Liver (tissue), 8 donors: ENCODE measurements at regions not wholly inside any gene's neighbourhood (a gene's known extent, or its start where the extent isn't known, plus 50 kb on each side); places are given as distances from the start of the nearest gene placed in this dataset.

Experiments
- DNase-seq: peaks from one replicate; pipeline ENCODE4 v3.0.0-alpha.2; 2017; ENCODE audit warnings: low spot score
- H3K27ac ChIP-seq, 2 donors: one replicate each; pipeline ENCODE4 v1.7.0; 2013; ENCODE audit warnings: inconsistent platforms in 2 of 2, low read length in 2 of 2, control low read depth in 1 of 2, low read depth in 1 of 2, mild to moderate bottlenecking in 1 of 2
- H3K27me3 ChIP-seq, 4 donors: one replicate each; pipeline versions ENCODE4 v1.6.1 to v1.7.0; 2013; ENCODE audit warnings: low read length in 3 of 4, inconsistent platforms in 1 of 4, mild to moderate bottlenecking in 1 of 4, moderate library complexity in 1 of 4; ENCODE audit not compliant: control insufficient read depth in 4 of 4, insufficient read depth in 4 of 4
- H3K36me3 ChIP-seq, 4 donors: one replicate each; pipeline versions ENCODE4 v1.6.1 to v1.7.0; 2013; ENCODE audit warnings: low read length in 3 of 4, mild to moderate bottlenecking in 3 of 4, low read depth in 1 of 4, moderate library complexity in 1 of 4; ENCODE audit not compliant: control insufficient read depth in 4 of 4, insufficient read depth in 3 of 4
- H3K4me1 ChIP-seq, 4 donors: one replicate each; pipeline versions ENCODE4 v1.6.1 to v1.7.0; 2013; ENCODE audit warnings: low read length in 3 of 4, mild to moderate bottlenecking in 3 of 4, moderate library complexity in 1 of 4; ENCODE audit not compliant: control insufficient read depth in 4 of 4, insufficient read depth in 4 of 4
- H3K4me3 ChIP-seq, 3 donors: one replicate each; pipeline versions ENCODE4 v1.6.1 to v1.7.0; 2013; ENCODE audit warnings: low read length in 3 of 3, control low read depth in 1 of 3, low read depth in 1 of 3, mild to moderate bottlenecking in 1 of 3
- H3K9ac ChIP-seq, 2 donors: one replicate each; pipeline ENCODE4 v1.7.0; 2013; ENCODE audit warnings: low read length in 2 of 2, mild to moderate bottlenecking in 2 of 2, moderate library complexity in 2 of 2, control low read depth in 1 of 2, low read depth in 1 of 2
- H3K9me3 ChIP-seq, 4 donors: one replicate each; pipeline versions ENCODE4 v1.6.1 to v1.7.0; 2013; ENCODE audit warnings: low read length in 3 of 4; ENCODE audit not compliant: control insufficient read depth in 4 of 4
- CTCF ChIP-seq: fragments of 150-350 bp; IDR thresholded peaks from 2 replicates; pipeline ENCODE4 v1.5.1; 2017; ENCODE audit warnings: improper control_type of control experiment, low read depth, low read length; ENCODE audit not compliant: missing input control
- EGR1 ChIP-seq, 2 donors: IDR thresholded peaks; 2 replicates each; pipeline ENCODE4 v1.6.1; 2016 to 2018; ENCODE audit warnings: antibody characterized with exemption in 2 of 2, low read depth in 2 of 2
- FOXA1 ChIP-seq: IDR thresholded peaks from 2 replicates; pipeline ENCODE4 v1.6.1; 2016; ENCODE audit warnings: antibody characterized with exemption
- FOXA2 ChIP-seq: IDR thresholded peaks from 2 replicates; pipeline ENCODE4 v1.6.1; 2016; ENCODE audit warnings: antibody characterized with exemption
- GABPA ChIP-seq, 2 donors: IDR thresholded peaks in 1 of 2; conservative IDR thresholded peaks in 1 of 2; 2 replicates each; pipeline ENCODE4 v1.6.1; 2016; ENCODE audit warnings: antibody characterized with exemption in 2 of 2, mild to moderate bottlenecking in 1 of 2, moderate library complexity in 1 of 2
- HNF4A ChIP-seq, 2 donors: conservative IDR thresholded peaks; 2 replicates each; pipeline ENCODE4 v1.6.1; 2016; ENCODE audit warnings: antibody characterized with exemption in 2 of 2, mild to moderate bottlenecking in 2 of 2
- HNF4G ChIP-seq: IDR thresholded peaks from 2 replicates; pipeline ENCODE4 v1.6.1; 2016; ENCODE audit warnings: antibody characterized with exemption
- JUND ChIP-seq, 2 donors: IDR thresholded peaks; 2 replicates each; pipeline ENCODE4 v1.6.1; 2016; ENCODE audit warnings: antibody characterized with exemption in 2 of 2
- MAX ChIP-seq: IDR thresholded peaks from 2 replicates; pipeline ENCODE4 v1.6.1; 2016; ENCODE audit warnings: antibody characterized with exemption
- NR2F2 ChIP-seq: IDR thresholded peaks from 2 replicates; pipeline ENCODE4 v1.6.1; 2016; ENCODE audit warnings: antibody characterized with exemption
- RAD21 ChIP-seq, 2 donors: IDR thresholded peaks; 2 replicates each; pipeline ENCODE4 v1.6.1; 2016; ENCODE audit warnings: antibody characterized with exemption in 2 of 2, mild to moderate bottlenecking in 2 of 2
- RXRA ChIP-seq, 2 donors: IDR thresholded peaks; 2 replicates each; pipeline ENCODE4 v1.6.1; 2017 to 2018; ENCODE audit warnings: antibody characterized with exemption in 2 of 2, mild to moderate bottlenecking in 1 of 2
- SP1 ChIP-seq: IDR thresholded peaks from 2 replicates; pipeline ENCODE4 v1.6.1; 2018; ENCODE audit warnings: antibody characterized with exemption, mild to moderate bottlenecking
- TAF1 ChIP-seq: conservative IDR thresholded peaks from 2 replicates; pipeline ENCODE4 v1.6.1; 2016; ENCODE audit warnings: antibody characterized with exemption, mild to moderate bottlenecking
- YY1 ChIP-seq: IDR thresholded peaks from 2 replicates; pipeline ENCODE4 v1.6.1; 2016; ENCODE audit warnings: antibody characterized with exemption, mild to moderate bottlenecking
- WGBS: extraction: QIAGEN DNeasy Blood & Tissue Kit; methylation state at CpG from one replicate; pipeline ENCODE4 v1.1.7; 2013; 5-methylcytosine and 5-hydroxymethylcytosine counted together
- TF ChIP-seq, protein P1 (sequence below): IDR thresholded peaks from 2 replicates; pipeline ENCODE4 v1.6.1; 2016; ENCODE audit warnings: antibody characterized with exemption
- TF ChIP-seq, protein P2 (sequence below): IDR thresholded peaks from 2 replicates; pipeline ENCODE4 v1.6.1; 2016; ENCODE audit warnings: antibody characterized with exemption
- TF ChIP-seq, protein P3 (sequence below): IDR thresholded peaks from 2 replicates; pipeline ENCODE4 v1.6.1; 2016; ENCODE audit warnings: antibody characterized with exemption, mild to moderate bottlenecking
- donor health status: healthy.
- donor health status: healthy.
- donor health status: healthy.
- donor health status: healthy.
- donor health status: healthy.

DNA sequence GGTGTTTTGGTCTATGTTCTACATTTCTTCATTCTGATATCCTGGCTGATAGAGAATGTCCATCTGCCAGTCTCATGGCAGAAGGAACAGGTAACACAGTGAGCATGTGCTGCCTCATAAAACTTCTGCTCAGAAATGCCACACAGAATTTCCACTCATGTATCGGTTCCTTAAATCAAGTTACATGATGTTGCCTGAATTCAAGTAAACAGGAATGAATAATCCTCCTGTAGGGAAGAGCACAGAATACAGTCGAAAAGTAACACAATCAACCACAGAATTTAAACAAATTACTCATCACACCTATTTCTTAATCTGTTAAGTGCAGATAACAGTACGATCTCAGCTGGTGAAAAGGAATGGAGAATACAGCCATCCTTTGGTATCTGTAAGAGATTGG lies 74.7 kb downstream of the FAM217A start:
- 87% methylated on average over 3 of the region's 3 CpGs for WGBS
- no peak for DNase-seq
- TF ChIP-seq NR2F2 = no peak
- TF ChIP-seq HNF4G = no peak
- no peak for TF ChIP-seq CTCF
- no peak for TF ChIP-seq HNF4A (conservative IDR thresholded peaks at IDR 0.05)
- TF ChIP-seq, protein P1, sequence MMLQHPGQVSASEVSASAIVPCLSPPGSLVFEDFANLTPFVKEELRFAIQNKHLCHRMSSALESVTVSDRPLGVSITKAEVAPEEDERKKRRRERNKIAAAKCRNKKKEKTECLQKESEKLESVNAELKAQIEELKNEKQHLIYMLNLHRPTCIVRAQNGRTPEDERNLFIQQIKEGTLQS = no peak
- no peak for TF ChIP-seq YY1
- TF ChIP-seq FOXA2 = no peak
- TF ChIP-seq FOXA1 = no peak
- TF ChIP-seq RAD21 (IDR thresholded peaks at IDR 0.05) = no peak
- TF ChIP-seq RXRA (IDR thresholded peaks at IDR 0.05) = no peak
- TF ChIP-seq SP1 = no peak
- no peak for TF ChIP-seq MAX
- no peak for TF ChIP-seq EGR1 (IDR thresholded peaks at IDR 0.05; ENCODE audit: low read depth in 2 of 2)
- no peak for TF ChIP-seq GABPA (IDR thresholded peaks at IDR 0.05 in 1 of 2, conservative IDR thresholded peaks at IDR 0.05 in 1 of 2)
- TF ChIP-seq, protein P2, sequence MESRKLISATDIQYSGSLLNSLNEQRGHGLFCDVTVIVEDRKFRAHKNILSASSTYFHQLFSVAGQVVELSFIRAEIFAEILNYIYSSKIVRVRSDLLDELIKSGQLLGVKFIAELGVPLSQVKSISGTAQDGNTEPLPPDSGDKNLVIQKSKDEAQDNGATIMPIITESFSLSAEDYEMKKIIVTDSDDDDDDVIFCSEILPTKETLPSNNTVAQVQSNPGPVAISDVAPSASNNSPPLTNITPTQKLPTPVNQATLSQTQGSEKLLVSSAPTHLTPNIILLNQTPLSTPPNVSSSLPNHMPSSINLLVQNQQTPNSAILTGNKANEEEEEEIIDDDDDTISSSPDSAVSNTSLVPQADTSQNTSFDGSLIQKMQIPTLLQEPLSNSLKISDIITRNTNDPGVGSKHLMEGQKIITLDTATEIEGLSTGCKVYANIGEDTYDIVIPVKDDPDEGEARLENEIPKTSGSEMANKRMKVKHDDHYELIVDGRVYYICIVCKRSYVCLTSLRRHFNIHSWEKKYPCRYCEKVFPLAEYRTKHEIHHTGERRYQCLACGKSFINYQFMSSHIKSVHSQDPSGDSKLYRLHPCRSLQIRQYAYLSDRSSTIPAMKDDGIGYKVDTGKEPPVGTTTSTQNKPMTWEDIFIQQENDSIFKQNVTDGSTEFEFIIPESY = no peak
- TF ChIP-seq JUND (IDR thresholded peaks at IDR 0.05) = no peak
- no peak for TF ChIP-seq TAF1
- TF ChIP-seq, protein P3, sequence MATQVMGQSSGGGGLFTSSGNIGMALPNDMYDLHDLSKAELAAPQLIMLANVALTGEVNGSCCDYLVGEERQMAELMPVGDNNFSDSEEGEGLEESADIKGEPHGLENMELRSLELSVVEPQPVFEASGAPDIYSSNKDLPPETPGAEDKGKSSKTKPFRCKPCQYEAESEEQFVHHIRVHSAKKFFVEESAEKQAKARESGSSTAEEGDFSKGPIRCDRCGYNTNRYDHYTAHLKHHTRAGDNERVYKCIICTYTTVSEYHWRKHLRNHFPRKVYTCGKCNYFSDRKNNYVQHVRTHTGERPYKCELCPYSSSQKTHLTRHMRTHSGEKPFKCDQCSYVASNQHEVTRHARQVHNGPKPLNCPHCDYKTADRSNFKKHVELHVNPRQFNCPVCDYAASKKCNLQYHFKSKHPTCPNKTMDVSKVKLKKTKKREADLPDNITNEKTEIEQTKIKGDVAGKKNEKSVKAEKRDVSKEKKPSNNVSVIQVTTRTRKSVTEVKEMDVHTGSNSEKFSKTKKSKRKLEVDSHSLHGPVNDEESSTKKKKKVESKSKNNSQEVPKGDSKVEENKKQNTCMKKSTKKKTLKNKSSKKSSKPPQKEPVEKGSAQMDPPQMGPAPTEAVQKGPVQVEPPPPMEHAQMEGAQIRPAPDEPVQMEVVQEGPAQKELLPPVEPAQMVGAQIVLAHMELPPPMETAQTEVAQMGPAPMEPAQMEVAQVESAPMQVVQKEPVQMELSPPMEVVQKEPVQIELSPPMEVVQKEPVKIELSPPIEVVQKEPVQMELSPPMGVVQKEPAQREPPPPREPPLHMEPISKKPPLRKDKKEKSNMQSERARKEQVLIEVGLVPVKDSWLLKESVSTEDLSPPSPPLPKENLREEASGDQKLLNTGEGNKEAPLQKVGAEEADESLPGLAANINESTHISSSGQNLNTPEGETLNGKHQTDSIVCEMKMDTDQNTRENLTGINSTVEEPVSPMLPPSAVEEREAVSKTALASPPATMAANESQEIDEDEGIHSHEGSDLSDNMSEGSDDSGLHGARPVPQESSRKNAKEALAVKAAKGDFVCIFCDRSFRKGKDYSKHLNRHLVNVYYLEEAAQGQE = no peak
- Histone ChIP-seq H3K9me3 (no peaks in the 10 kb centered on the region), H3K36me3 (peaks cover 0 to 1% (median 0%) of the 10 kb centered on the region in 4 donors), H3K4me1 (peaks cover 0 to 6% (median 2%) of the 10 kb centered on the region in 4 donors), H3K9ac (no peak overlapping the region), H3K27ac (no peak overlapping the region), H3K4me3 (no peak overlapping the region), H3K27me3 (no peaks in the 10 kb centered on the region)
